SJCRH30 (cell line): ENCODE measurements at regions not wholly inside any gene's neighbourhood (a gene's known extent, or its start where the extent isn't known, plus 50 kb on each side); places are given as distances from the start of the nearest gene placed in this dataset.
"Not testable (repeated sequence)": the region's sequence is repeated elsewhere in the genome, so short reads cannot be mapped to it uniquely, and the experiment has no call there.

Experiments
- DNase-seq, 2 experiments: peaks; one replicate each; pipeline ENCODE4 v3.0.0-alpha.2; 2015 to 2020
- H3K27ac ChIP-seq: fragments of 250-450 bp; sonication (Bioruptor Pico); 2 replicates; pipeline ENCODE4 v1.5.1; 2020; ENCODE audit warnings: mild to moderate bottlenecking, moderate library complexity
- H3K27me3 ChIP-seq: fragments of 250-450 bp; sonication (Bioruptor Pico); 2 replicates; pipeline ENCODE4 v1.5.1; 2020; ENCODE audit warnings: mild to moderate bottlenecking, moderate library complexity
- H3K36me3 ChIP-seq: fragments of 250-450 bp; sonication (Bioruptor Pico); 2 replicates; pipeline ENCODE4 v1.5.1; 2020; ENCODE audit warnings: mild to moderate bottlenecking, moderate library complexity
- H3K4me1 ChIP-seq: fragments of 250-450 bp; sonication (Bioruptor Pico); 2 replicates; pipeline ENCODE4 v1.5.1; 2020; ENCODE audit warnings: mild to moderate bottlenecking, moderate library complexity
- H3K4me3 ChIP-seq: fragments of 250-450 bp; sonication (Bioruptor Pico); 2 replicates; pipeline ENCODE4 v1.5.1; 2020; ENCODE audit warnings: mild to moderate bottlenecking, moderate library complexity
- H3K9me3 ChIP-seq: fragments of 250-450 bp; sonication (Bioruptor Pico); replicated peaks from 2 replicates; pipeline ENCODE4 v1.5.1; 2020; ENCODE audit warnings: mild to moderate bottlenecking, moderate library complexity

GRCh38 chr12:59075968-59076490, 155.7 kb upstream of the LRIG3 start:
- Histone ChIP-seq H3K36me3 (no peaks in the 10 kb centered on the region), H3K4me1 (peaks cover 60% of the 10 kb centered on the region), H3K4me3 (no peak overlapping the region), H3K27ac (peak overlapping the region; percentile 83), H3K27me3 (no peaks in the 10 kb centered on the region), H3K9me3 (no peaks in the 10 kb centered on the region)
- DNase-seq: no peak

GRCh38 chr12:59075141-59075540, 154.8 kb upstream of the LRIG3 start:
- H3K4me1 ChIP-seq: peaks cover 69% of the 10 kb centered on the region
- no peak overlapping the region for H3K4me3 ChIP-seq
- H3K27ac ChIP-seq: peak overlapping the region; percentile 44
- no peaks in the 10 kb centered on the region for H3K36me3 ChIP-seq
- H3K9me3 ChIP-seq: no peaks in the 10 kb centered on the region
- peak; percentile 22 to 72 for DNase-seq
- H3K27me3 ChIP-seq: no peaks in the 10 kb centered on the region

- no peaks in the 10 kb centered on the region for H3K36me3 ChIP-seq
- H3K4me3 ChIP-seq: no peak overlapping the region
- H3K27ac ChIP-seq: peak overlapping the region; percentile 45
- H3K4me1 ChIP-seq: peaks cover 65% of the 10 kb centered on the region
- no peaks in the 10 kb centered on the region for H3K9me3 ChIP-seq
- no peaks in the 10 kb centered on the region for H3K27me3 ChIP-seq
- DNase-seq: peak in 1 of 2 experiments; percentile 53
These were observed 150.1 kb upstream of the LRIG3 start for GRCh38 chr12:59070322-59070933.

- Histone ChIP-seq H3K4me1 (peaks cover 56% of the 10 kb centered on the region), H3K9me3 (no peaks in the 10 kb centered on the region), H3K27me3 (no peaks in the 10 kb centered on the region), H3K36me3 (no peaks in the 10 kb centered on the region), H3K27ac (peak overlapping the region; percentile 28; the same call in 1 of the 2 replicates), H3K4me3 (no peak overlapping the region)
- no peak for DNase-seq
These were observed 149.2 kb upstream of the LRIG3 start for GRCh38 chr12:59069516-59069915.

- H3K9me3 ChIP-seq: no peaks in the 10 kb centered on the region
- no peaks in the 10 kb centered on the region for H3K27me3 ChIP-seq
- H3K27ac ChIP-seq: no peak overlapping the region; the same call in 1 of the 2 replicates
- peaks cover 59% of the 10 kb centered on the region for H3K4me1 ChIP-seq
- H3K36me3 ChIP-seq: no peaks in the 10 kb centered on the region
- DNase-seq: no peak
- no peak overlapping the region for H3K4me3 ChIP-seq
These were observed 148.1 kb upstream of the LRIG3 start for GRCh38 chr12:59068436-59068835.

GRCh38 chr12:59067083-59067482, 146.8 kb upstream of the LRIG3 start:
- H3K4me3 ChIP-seq: no peak overlapping the region
- no peaks in the 10 kb centered on the region for H3K27me3 ChIP-seq
- H3K4me1 ChIP-seq: peaks cover 59% of the 10 kb centered on the region
- no peaks in the 10 kb centered on the region for H3K36me3 ChIP-seq
- H3K9me3 ChIP-seq: no peaks in the 10 kb centered on the region
- DNase-seq: peak; percentile 62 to 87
- peak overlapping the region; percentile 67 for H3K27ac ChIP-seq

GRCh38 chr12:59066445-59066844, 146.1 kb upstream of the LRIG3 start:
- Histone ChIP-seq H3K27me3 (no peaks in the 10 kb centered on the region), H3K4me1 (peaks cover 55% of the 10 kb centered on the region), H3K9me3 (no peaks in the 10 kb centered on the region), H3K36me3 (no peaks in the 10 kb centered on the region), H3K27ac (peak overlapping the region; percentile 67), H3K4me3 (no peak overlapping the region)
- peak in 1 of 2 experiments; percentile 49 for DNase-seq

- H3K36me3 ChIP-seq: no peaks in the 10 kb centered on the region
- no peaks in the 10 kb centered on the region for H3K9me3 ChIP-seq
- peak overlapping the region; percentile 78 for H3K27ac ChIP-seq
- no peaks in the 10 kb centered on the region for H3K27me3 ChIP-seq
- peaks cover 31% of the 10 kb centered on the region for H3K4me1 ChIP-seq
- peak; percentile 16 to 71 for DNase-seq
- H3K4me3 ChIP-seq: no peak overlapping the region
These were observed 139.0 kb upstream of the LRIG3 start for GRCh38 chr12:59059088-59059935.

- Histone ChIP-seq H3K27me3 (no peaks in the 10 kb centered on the region), H3K27ac (no peak overlapping the region), H3K36me3 (no peaks in the 10 kb centered on the region), H3K4me3 (no peak overlapping the region), H3K9me3 (no peaks in the 10 kb centered on the region), H3K4me1 (peaks cover 27% of the 10 kb centered on the region)
- DNase-seq: no peak
These were observed 136.7 kb upstream of the LRIG3 start for GRCh38 chr12:59056966-59057365.

- Histone ChIP-seq H3K36me3 (no peaks in the 10 kb centered on the region), H3K27me3 (no peaks in the 10 kb centered on the region), H3K4me1 (peaks cover 24% of the 10 kb centered on the region), H3K9me3 (no peaks in the 10 kb centered on the region; the same call in 1 of the 2 replicates), H3K27ac (no peak overlapping the region), H3K4me3 (no peak overlapping the region)
- peak in 1 of 2 experiments; percentile 16 for DNase-seq
These were observed 135.0 kb upstream of the LRIG3 start for GRCh38 chr12:59055204-59055860.

GRCh38 chr12:59053266-59053899, 133.1 kb upstream of the LRIG3 start:
- H3K27me3 ChIP-seq, H3K36me3 ChIP-seq, DNase-seq, H3K4me1 ChIP-seq, H3K4me3 ChIP-seq, H3K9me3 ChIP-seq, H3K27ac ChIP-seq: not testable (repeated sequence)

- H3K4me3 ChIP-seq: no peak overlapping the region
- no peaks in the 10 kb centered on the region for H3K36me3 ChIP-seq
- peaks cover 2% of the 10 kb centered on the region for H3K9me3 ChIP-seq
- no peak for DNase-seq
- peaks cover 22% of the 10 kb centered on the region for H3K4me1 ChIP-seq
- H3K27me3 ChIP-seq: no peaks in the 10 kb centered on the region
- H3K27ac ChIP-seq: no peak overlapping the region
These were observed 126.6 kb upstream of the LRIG3 start for GRCh38 chr12:59046763-59047534.

GRCh38 chr12:59044791-59045190, 124.5 kb upstream of the LRIG3 start:
- DNase-seq: no peak
- Histone ChIP-seq H3K4me1 (peaks cover 42% of the 10 kb centered on the region), H3K4me3 (no peak overlapping the region), H3K36me3 (no peaks in the 10 kb centered on the region), H3K27me3 (no peaks in the 10 kb centered on the region), H3K9me3 (peaks cover 2% of the 10 kb centered on the region; the same call in 1 of the 2 replicates), H3K27ac (no peak overlapping the region)
